ENCODE measurements at regions not wholly inside any gene's neighbourhood (a gene's known extent, or its start where the extent isn't known, plus 50 kb on each side); places are given as distances from the start of the nearest gene placed in this dataset.

- Histone ChIP-seq H3K4me3 (ENCODE audit: insufficient read depth, low read depth, low read length) (no peak overlapping the region), H3K36me3 (replicated peaks; ENCODE audit: control insufficient read depth, insufficient read depth, low read length) (no peaks in the 10 kb centered on the region), H3K27me3 (ENCODE audit: control insufficient read depth, insufficient read depth, low read length) (no peaks in the 10 kb centered on the region)
- DNase-seq, result no peak
These were observed 342.4 kb downstream of the USP25 start for GRCh38 chr21:16072221-16072620.

GRCh38 chr21:16072737-16073136, 343.0 kb downstream of the USP25 start:
- no peak for DNase-seq
- Histone ChIP-seq H3K4me3 (ENCODE audit: insufficient read depth, low read depth, low read length) (no peak overlapping the region), H3K27me3 (ENCODE audit: control insufficient read depth, insufficient read depth, low read length) (no peaks in the 10 kb centered on the region)

GRCh38 chr21:16073586-16073985, 343.8 kb downstream of the USP25 start:
- H3K4me3 ChIP-seq (ENCODE audit: insufficient read depth, low read depth, low read length), result no peak overlapping the region
- no peak for DNase-seq
- H3K27me3 ChIP-seq (ENCODE audit: control insufficient read depth, insufficient read depth, low read length), result no peaks in the 10 kb centered on the region
- no peaks in the 10 kb centered on the region for H3K36me3 ChIP-seq (replicated peaks; ENCODE audit: control insufficient read depth, insufficient read depth, low read length)

More at GRCh38 chr21:16072737-16073136, 343.0 kb downstream of the USP25 start:
- H3K36me3 ChIP-seq (replicated peaks; ENCODE audit: control insufficient read depth, insufficient read depth, low read length), result no peaks in the 10 kb centered on the region

GRCh38 chr21:16074950-16075489, 345.2 kb downstream of the USP25 start:
- DNase-seq, result no peak
- Histone ChIP-seq H3K36me3 (replicated peaks; ENCODE audit: control insufficient read depth, insufficient read depth, low read length) (no peaks in the 10 kb centered on the region), H3K4me3 (ENCODE audit: insufficient read depth, low read depth, low read length) (no peak overlapping the region), H3K27me3 (ENCODE audit: control insufficient read depth, insufficient read depth, low read length) (no peaks in the 10 kb centered on the region)

- no peak overlapping the region for H3K4me3 ChIP-seq (ENCODE audit: insufficient read depth, low read depth, low read length)
- DNase-seq, result no peak
- H3K36me3 ChIP-seq (replicated peaks; ENCODE audit: control insufficient read depth, insufficient read depth, low read length), result no peaks in the 10 kb centered on the region
- no peaks in the 10 kb centered on the region for H3K27me3 ChIP-seq (ENCODE audit: control insufficient read depth, insufficient read depth, low read length)
These were observed 346.0 kb downstream of the USP25 start for GRCh38 chr21:16075649-16076282.

GRCh38 chr21:16076465-16076864, 346.7 kb downstream of the USP25 start:
- H3K27me3 ChIP-seq (ENCODE audit: control insufficient read depth, insufficient read depth, low read length), result no peaks in the 10 kb centered on the region
- no peak for DNase-seq
- no peaks in the 10 kb centered on the region for H3K36me3 ChIP-seq (replicated peaks; ENCODE audit: control insufficient read depth, insufficient read depth, low read length)
- H3K4me3 ChIP-seq (ENCODE audit: insufficient read depth, low read depth, low read length), result no peak overlapping the region

GRCh38 chr21:16078382-16078781, 348.6 kb downstream of the USP25 start:
- Histone ChIP-seq H3K27me3 (ENCODE audit: control insufficient read depth, insufficient read depth, low read length) (no peaks in the 10 kb centered on the region), H3K36me3 (replicated peaks; ENCODE audit: control insufficient read depth, insufficient read depth, low read length) (no peaks in the 10 kb centered on the region)
- DNase-seq, result no peak

GRCh38 chr21:16079830-16080229, 350.0 kb downstream of the USP25 start:
- H3K36me3 ChIP-seq (replicated peaks; ENCODE audit: control insufficient read depth, insufficient read depth, low read length), result no peaks in the 10 kb centered on the region
- no peak for DNase-seq
- no peak overlapping the region for H3K4me3 ChIP-seq (ENCODE audit: insufficient read depth, low read depth, low read length)
- H3K27me3 ChIP-seq (ENCODE audit: control insufficient read depth, insufficient read depth, low read length), result no peaks in the 10 kb centered on the region

More at GRCh38 chr21:16078382-16078781, 348.6 kb downstream of the USP25 start:
- no peak overlapping the region for H3K4me3 ChIP-seq (ENCODE audit: insufficient read depth, low read depth, low read length)

GRCh38 chr21:16081304-16081703, 351.5 kb downstream of the USP25 start:
- Histone ChIP-seq H3K4me3 (ENCODE audit: insufficient read depth, low read depth, low read length) (no peak overlapping the region), H3K36me3 (replicated peaks; ENCODE audit: control insufficient read depth, insufficient read depth, low read length) (no peaks in the 10 kb centered on the region), H3K27me3 (ENCODE audit: control insufficient read depth, insufficient read depth, low read length) (no peaks in the 10 kb centered on the region)
- DNase-seq, result no peak

GRCh38 chr21:16082038-16082816, 352.4 kb downstream of the USP25 start:
- no peaks in the 10 kb centered on the region for H3K27me3 ChIP-seq (ENCODE audit: control insufficient read depth, insufficient read depth, low read length)
- H3K4me3 ChIP-seq (ENCODE audit: insufficient read depth, low read depth, low read length), result no peak overlapping the region
- DNase-seq, result no peak

GRCh38 chr21:16084776-16085364, 355.1 kb downstream of the USP25 start:
- Histone ChIP-seq H3K4me3 (ENCODE audit: insufficient read depth, low read depth, low read length) (no peak overlapping the region), H3K27me3 (ENCODE audit: control insufficient read depth, insufficient read depth, low read length) (no peaks in the 10 kb centered on the region), H3K36me3 (replicated peaks; ENCODE audit: control insufficient read depth, insufficient read depth, low read length) (no peaks in the 10 kb centered on the region)
- DNase-seq, result no peak

More at GRCh38 chr21:16082038-16082816, 352.4 kb downstream of the USP25 start:
- H3K36me3 ChIP-seq (replicated peaks; ENCODE audit: control insufficient read depth, insufficient read depth, low read length), result no peaks in the 10 kb centered on the region

GRCh38 chr21:16085421-16085820, 355.6 kb downstream of the USP25 start:
- no peaks in the 10 kb centered on the region for H3K36me3 ChIP-seq (replicated peaks; ENCODE audit: control insufficient read depth, insufficient read depth, low read length)
- DNase-seq, result no peak
- no peak overlapping the region for H3K4me3 ChIP-seq (ENCODE audit: insufficient read depth, low read depth, low read length)
- no peaks in the 10 kb centered on the region for H3K27me3 ChIP-seq (ENCODE audit: control insufficient read depth, insufficient read depth, low read length)

GRCh38 chr21:16086121-16086520, 356.3 kb downstream of the USP25 start:
- no peak for DNase-seq
- no peak overlapping the region for H3K4me3 ChIP-seq (ENCODE audit: insufficient read depth, low read depth, low read length)
- H3K36me3 ChIP-seq (replicated peaks; ENCODE audit: control insufficient read depth, insufficient read depth, low read length), result no peaks in the 10 kb centered on the region
- no peaks in the 10 kb centered on the region for H3K27me3 ChIP-seq (ENCODE audit: control insufficient read depth, insufficient read depth, low read length)

GRCh38 chr21:16086936-16087335, 357.2 kb downstream of the USP25 start:
- Histone ChIP-seq H3K4me3 (ENCODE audit: insufficient read depth, low read depth, low read length) (no peak overlapping the region), H3K27me3 (ENCODE audit: control insufficient read depth, insufficient read depth, low read length) (no peaks in the 10 kb centered on the region), H3K36me3 (replicated peaks; ENCODE audit: control insufficient read depth, insufficient read depth, low read length) (no peaks in the 10 kb centered on the region)
- no peak for DNase-seq

GRCh38 chr21:16087523-16087922, 357.7 kb downstream of the USP25 start:
- no peak overlapping the region for H3K4me3 ChIP-seq (ENCODE audit: insufficient read depth, low read depth, low read length)
- H3K27me3 ChIP-seq (ENCODE audit: control insufficient read depth, insufficient read depth, low read length), result no peaks in the 10 kb centered on the region
- H3K36me3 ChIP-seq (replicated peaks; ENCODE audit: control insufficient read depth, insufficient read depth, low read length), result no peaks in the 10 kb centered on the region
- no peak for DNase-seq

All from H7 (cell line).